Epithelial cell of prostate (primary cell): ENCODE measurements at regions not wholly inside any gene's neighbourhood (a gene's known extent, or its start where the extent isn't known, plus 50 kb on each side); places are given as distances from the start of the nearest gene placed in this dataset.
"Not testable (repeated sequence)": the region's sequence is repeated elsewhere in the genome, so short reads cannot be mapped to it uniquely, and the experiment has no call there.

ENCODE experiments used
- DNase-seq: peaks from one replicate; pipeline ENCODE4 v3.0.0-alpha.2; 2011; ENCODE audit warnings: low read depth, low spot score
- H3K27ac ChIP-seq: fragments of 450-650 bp; 2 replicates; pipeline ENCODE4 v1.5.1; 2017; ENCODE audit warnings: mild to moderate bottlenecking

DNA sequence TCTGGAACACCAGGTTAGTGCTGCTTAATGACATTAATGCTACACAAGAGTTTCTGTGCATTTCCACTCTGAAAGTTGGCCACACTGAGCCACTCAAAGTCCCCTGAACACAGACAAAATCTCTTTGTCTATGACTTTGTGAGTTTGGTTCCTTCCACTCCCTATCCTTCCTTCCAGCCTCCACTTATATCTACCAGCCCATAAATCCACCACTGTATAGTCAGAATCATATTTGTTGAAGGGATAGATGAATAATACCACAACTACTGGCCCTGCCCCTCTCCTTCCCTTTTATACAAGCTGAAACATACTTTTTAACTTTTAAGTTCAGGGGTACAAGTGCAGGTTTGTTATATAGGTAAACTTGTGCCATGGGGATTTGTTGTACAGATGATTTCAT lies 127.5 kb downstream of the ABHD5 start:
- H3K27ac ChIP-seq = peak overlapping the region; percentile 20
- DNase-seq = no peak

DNA sequence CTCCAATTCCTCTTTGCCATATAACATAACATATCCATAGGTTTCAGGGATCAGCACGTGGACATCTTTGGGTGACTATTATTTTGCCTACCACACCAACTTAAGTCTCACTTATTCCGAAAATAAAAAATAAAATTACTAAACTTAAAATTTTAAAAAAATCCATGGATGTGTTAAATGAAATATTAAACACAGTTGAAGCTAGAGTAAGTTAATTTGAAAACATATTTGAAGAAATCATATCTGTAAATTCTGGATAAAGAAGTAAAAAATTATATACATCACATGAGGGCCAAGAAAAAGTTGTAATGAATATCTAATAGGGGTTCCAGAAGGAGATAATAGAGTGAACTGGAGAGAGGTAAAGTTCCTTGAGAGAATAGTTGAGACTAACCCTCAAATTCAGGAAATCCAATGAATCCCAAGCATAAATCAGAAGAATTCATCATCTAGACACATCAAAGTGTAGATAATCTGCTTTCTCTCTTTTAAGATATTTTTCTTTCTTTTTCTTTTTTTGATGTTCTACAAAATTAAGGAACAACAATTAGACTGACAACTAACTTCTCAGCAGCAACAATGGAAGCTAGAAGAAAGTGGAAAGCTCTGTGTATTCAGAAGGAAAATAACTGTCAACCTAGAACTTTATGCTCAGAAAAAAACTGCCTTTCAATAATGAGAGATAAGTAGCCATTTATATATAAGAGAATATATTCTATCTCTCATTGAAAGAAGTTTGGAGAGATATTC lies 147.4 kb downstream of the ABHD5 start:
- DNase-seq = no peak
- H3K27ac ChIP-seq = no peak overlapping the region

DNA sequence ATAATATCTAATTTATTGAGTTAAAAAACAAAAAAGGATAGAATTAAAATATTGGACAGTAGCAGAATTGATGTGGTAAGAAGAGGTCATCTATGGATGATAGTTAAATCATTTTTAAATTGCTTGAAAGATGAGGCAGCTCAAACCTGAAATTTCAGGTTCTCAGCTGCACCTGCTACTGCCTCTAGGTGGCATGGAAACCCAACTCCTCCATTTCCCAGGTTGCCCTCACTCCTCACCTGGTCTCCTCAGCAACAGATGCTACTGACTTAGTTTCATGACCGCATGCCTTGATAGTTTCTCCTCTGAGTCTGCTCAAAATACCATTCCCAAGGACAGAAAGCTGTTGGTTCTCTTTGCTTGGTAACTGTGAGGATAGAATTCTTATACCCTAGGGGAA lies 148.1 kb downstream of the ABHD5 start:
- no peak for DNase-seq
- no peak overlapping the region for H3K27ac ChIP-seq

DNA sequence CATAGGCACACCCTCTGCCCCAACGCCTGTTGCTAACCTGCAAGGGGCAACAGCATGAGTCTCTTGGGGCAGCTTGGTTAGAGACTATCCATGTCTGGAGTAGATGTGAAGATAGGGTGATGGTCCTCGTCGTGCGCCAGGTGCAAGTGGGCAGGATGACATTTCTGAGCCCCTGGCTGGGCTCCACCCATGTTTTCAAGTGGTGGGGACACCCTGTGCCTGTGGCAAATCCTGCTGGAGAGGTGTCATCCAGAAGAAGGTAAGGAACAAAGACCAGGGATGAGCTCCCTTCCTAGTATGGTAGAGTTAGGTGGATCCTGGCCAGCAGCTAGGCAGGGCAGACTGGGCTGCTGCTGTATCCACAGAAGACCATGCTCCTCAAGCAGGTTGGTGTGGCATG lies 152.6 kb downstream of the ABHD5 start:
- no peak overlapping the region for H3K27ac ChIP-seq
- DNase-seq = no peak

GRCh38 chr3:43844757-43845156 lies 154.0 kb downstream of the ABHD5 start:
- H3K27ac ChIP-seq = no peak overlapping the region
- no peak for DNase-seq

- not testable (repeated sequence) for DNase-seq, H3K27ac ChIP-seq
These were observed 154.8 kb downstream of the ABHD5 start for GRCh38 chr3:43845553-43845952.

- no peak for DNase-seq
- H3K27ac ChIP-seq = no peak overlapping the region
These were observed 161.3 kb downstream of the ABHD5 start for GRCh38 chr3:43852066-43852465.

DNA sequence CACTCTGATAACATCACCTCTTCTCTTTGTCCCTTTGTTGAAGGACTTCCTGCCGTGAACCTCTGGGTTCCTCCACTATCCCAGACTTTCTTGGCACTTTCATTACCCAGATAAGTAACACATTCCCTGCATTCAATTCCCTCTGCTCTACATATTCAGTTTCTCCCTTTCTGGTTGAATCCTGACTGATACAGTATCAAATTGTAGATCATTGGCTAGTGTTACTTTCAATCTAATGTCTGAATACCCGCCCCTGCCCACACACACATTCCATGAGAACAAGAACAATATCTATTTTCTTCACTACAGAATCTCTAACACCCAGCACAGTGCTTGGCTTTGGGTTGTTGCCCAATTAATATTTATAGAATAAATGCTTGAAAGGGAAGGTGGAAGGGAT lies 163.5 kb downstream of the ABHD5 start:
- DNase-seq = no peak
- no peak overlapping the region for H3K27ac ChIP-seq

DNA sequence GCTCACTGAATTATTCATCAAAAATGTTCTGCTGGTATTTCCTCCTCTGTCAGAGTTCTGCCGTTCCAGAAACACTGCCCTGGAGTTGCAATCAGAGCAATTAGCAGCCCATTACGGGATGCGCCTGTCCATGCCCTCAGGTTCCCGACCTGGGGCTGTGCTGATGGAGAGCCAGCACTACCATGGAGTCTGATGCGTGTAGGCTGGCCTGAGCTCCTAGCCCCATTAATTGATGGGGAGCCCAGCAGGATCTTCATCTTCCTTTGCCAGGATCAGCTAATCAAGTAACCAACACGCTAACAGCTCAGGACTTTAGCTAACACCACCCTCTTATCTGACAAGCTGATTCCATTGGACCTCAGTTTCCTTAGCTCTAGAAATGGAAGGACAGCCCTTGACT lies 164.2 kb downstream of the ABHD5 start:
- DNase-seq = no peak
- H3K27ac ChIP-seq = no peak overlapping the region

DNA sequence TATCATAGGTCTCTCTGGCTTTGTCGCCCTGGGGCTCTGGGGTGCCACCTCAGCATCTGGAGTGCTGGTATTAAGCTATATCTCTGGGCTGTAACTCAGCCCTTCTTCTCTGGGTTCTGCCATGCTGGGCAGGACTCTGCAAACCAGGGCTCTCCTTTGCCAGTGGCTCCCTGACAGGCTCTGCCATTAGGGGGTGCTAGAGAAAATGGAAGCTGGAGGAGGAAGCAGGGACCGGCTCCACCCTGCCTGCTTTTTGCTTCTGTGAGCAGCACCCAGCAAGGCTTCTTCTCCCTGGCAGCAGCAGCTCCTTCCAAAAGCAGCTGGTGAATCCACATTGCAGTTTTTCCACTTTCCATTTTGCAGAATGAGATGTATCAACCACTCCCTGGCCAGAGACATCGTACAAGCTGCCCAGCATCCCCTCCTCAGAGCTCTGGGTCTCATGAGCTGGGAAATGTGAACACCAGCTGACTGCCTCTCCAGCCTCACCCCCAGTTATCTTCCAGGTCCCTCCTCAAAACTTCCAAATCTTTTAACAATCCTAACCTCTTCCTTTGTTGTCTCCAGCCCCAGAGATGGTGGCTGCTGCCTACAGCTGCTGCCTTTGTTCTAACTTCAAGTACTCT lies 165.0 kb downstream of the ABHD5 start:
- no peak overlapping the region for H3K27ac ChIP-seq
- DNase-seq = no peak

GRCh38 chr3:43856351-43856750 lies 165.6 kb downstream of the ABHD5 start:
- no peak for DNase-seq
- no peak overlapping the region for H3K27ac ChIP-seq

DNA sequence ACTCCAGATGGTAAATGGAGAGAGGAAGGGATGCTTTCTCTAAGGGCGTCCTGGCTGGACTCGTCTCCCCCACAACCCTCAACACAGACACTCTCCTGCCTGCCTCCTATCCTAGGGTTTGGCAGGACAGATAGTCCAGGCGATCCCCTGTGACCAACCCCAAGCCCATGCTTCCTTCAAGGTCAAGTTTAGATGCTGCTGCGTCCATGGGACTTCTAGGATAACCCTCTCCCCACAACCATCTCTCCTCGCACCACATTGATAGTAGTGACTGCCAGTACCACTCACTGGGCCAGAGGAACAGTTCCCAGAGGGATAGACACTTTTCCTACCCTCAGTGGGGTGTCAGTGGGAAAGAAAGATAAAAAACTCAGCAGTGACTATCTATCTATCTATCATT lies 166.0 kb downstream of the ABHD5 start:
- no peak for DNase-seq
- no peak overlapping the region for H3K27ac ChIP-seq

GRCh38 chr3:43857361-43858293 lies 166.9 kb downstream of the ABHD5 start:
- no peak for DNase-seq
- H3K27ac ChIP-seq = no peak overlapping the region

- no peak overlapping the region for H3K27ac ChIP-seq
- no peak for DNase-seq
These were observed 167.6 kb downstream of the ABHD5 start for GRCh38 chr3:43858294-43858701.

GRCh38 chr3:43859766-43860165 lies 169.0 kb downstream of the ABHD5 start:
- H3K27ac ChIP-seq = no peak overlapping the region
- DNase-seq = no peak

GRCh38 chr3:43861635-43862034 lies 170.9 kb downstream of the ABHD5 start:
- no peak overlapping the region for H3K27ac ChIP-seq
- DNase-seq = no peak

DNA sequence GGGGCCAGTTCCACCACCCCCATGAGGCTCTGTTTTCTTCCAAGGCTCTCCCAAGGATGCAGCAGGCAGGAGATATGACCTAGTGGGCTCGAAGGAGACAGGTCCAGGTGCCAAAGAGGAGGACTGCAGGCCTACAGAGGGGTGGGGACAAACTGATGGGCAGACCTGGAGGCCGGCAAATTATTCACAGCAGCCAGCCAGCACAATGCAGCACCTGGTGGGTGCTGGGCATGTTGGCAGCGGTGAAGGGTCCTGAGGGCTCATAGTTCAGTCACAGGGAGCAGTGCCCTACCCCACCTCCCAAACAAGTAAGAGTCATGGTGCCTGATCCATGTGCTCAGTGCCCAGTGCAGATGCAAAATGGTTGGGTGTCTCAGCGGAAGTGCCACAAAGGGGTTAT lies 171.7 kb downstream of the ABHD5 start:
- no peak overlapping the region for H3K27ac ChIP-seq
- DNase-seq = no peak

- DNase-seq = no peak
- H3K27ac ChIP-seq = no peak overlapping the region
These were observed 172.5 kb downstream of the ABHD5 start for GRCh38 chr3:43862992-43863805.

DNA sequence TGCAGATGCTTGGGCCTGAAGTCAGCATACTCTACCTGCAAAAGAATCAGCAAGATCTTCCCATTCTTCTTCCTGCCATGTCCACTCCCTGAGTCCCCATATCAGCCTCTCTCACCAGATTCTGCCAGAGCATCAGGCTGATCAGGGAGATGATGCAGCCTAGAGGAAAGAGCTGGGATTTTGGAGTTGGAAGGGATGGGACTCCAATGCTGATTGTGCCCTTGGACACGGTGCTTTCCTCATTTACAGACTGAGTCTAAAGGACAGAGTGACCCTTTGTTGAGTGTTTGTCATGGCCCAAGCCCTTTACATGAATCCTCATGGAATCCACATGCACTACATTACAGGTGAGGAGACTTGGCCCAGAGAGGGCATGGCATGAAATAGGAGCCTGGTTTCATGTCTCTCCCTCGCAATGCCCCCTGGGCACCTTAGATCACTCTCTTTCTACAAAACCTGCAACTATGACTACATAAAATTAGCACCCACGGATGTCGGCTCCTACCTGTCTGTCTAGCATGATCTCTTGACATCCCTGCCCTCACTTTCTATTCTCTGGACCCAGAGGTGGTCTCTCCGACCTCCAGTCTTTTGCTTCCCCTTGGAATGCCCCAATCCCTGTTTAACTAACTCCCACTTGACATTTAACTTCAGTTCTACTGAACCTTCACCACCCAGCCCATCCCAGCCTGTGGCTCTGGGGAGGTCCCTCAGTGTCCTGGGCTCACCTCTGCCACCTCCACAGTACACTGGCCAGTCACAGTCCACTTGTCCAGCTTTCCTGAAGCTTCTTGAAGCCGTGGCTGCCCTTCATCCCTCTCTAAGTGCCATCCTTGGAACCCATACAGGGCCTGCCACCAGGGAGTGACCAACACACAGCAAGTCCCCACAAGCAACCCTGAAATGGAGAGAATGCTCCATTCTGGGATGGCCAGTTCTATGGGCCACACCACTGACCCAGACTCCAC lies 173.5 kb downstream of the ABHD5 start:
- DNase-seq = no peak
- H3K27ac ChIP-seq = no peak overlapping the region
